ENCODE measurements at regions not wholly inside any gene's neighbourhood (a gene's known extent, or its start where the extent isn't known, plus 50 kb on each side); places are given as distances from the start of the nearest gene placed in this dataset.

GRCh38 chr16:27735031-27735430, 185.1 kb downstream of the KATNIP start:
- TF ChIP-seq EZH2 (IDR thresholded peaks at IDR 0.05; ENCODE audit: borderline replicate concordance) = no peak
- TF ChIP-seq, protein P1, sequence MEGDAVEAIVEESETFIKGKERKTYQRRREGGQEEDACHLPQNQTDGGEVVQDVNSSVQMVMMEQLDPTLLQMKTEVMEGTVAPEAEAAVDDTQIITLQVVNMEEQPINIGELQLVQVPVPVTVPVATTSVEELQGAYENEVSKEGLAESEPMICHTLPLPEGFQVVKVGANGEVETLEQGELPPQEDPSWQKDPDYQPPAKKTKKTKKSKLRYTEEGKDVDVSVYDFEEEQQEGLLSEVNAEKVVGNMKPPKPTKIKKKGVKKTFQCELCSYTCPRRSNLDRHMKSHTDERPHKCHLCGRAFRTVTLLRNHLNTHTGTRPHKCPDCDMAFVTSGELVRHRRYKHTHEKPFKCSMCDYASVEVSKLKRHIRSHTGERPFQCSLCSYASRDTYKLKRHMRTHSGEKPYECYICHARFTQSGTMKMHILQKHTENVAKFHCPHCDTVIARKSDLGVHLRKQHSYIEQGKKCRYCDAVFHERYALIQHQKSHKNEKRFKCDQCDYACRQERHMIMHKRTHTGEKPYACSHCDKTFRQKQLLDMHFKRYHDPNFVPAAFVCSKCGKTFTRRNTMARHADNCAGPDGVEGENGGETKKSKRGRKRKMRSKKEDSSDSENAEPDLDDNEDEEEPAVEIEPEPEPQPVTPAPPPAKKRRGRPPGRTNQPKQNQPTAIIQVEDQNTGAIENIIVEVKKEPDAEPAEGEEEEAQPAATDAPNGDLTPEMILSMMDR (IDR thresholded peaks at IDR 0.05; ENCODE audit: poor library complexity) = no peak
